ENCODE measurements at regions not wholly inside any gene's neighbourhood (a gene's known extent, or its start where the extent isn't known, plus 50 kb on each side); places are given as distances from the start of the nearest gene placed in this dataset.

GRCh38 chr9:115599898-115600297, 481.9 kb upstream of the TNC start:
- Mint-ChIP-seq H3K27me3 (ENCODE audit: low read depth in 2 of 2) (peaks cover 0 to 7% of the 10 kb centered on the region in 2 donors), H3K27ac (no peak overlapping the region), H3K36me3 (no peaks in the 10 kb centered on the region), H3K4me3 (no peak overlapping the region), H3K4me1 (no peaks in the 10 kb centered on the region), H3K9me3 (no peaks in the 10 kb centered on the region)
- no peak overlapping the region for H3K27ac ChIP-seq (ENCODE audit: low read length)
- H3K9me3 ChIP-seq (ENCODE audit: control insufficient read depth, insufficient read depth, low read length): no peaks in the 10 kb centered on the region
- no peaks in the 10 kb centered on the region for H3K36me3 ChIP-seq (ENCODE audit: control insufficient read depth, insufficient read depth, low read length)
- H3K4me1 ChIP-seq (ENCODE audit: control insufficient read depth, insufficient read depth, low read length): no peaks in the 10 kb centered on the region
- no peak for TF ChIP-seq CTCF (IDR thresholded peaks at IDR 0.05)
- WGBS (ENCODE audit: insufficient coverage): 80% methylated on average over 1 of the region's 1 CpG
- intact Hi-C loops (cut with micrococcal nuclease): no loop called here
- H3K27me3 ChIP-seq (ENCODE audit: control insufficient read depth, insufficient read depth, low read length): no peaks in the 10 kb centered on the region
- DNase-seq: no peak
- no peak for ATAC-seq
- H3K4me3 ChIP-seq (ENCODE audit: low read length): no peak overlapping the region

GRCh38 chr9:115601434-115601833, 483.5 kb upstream of the TNC start:
- Mint-ChIP-seq H3K4me3 (no peak overlapping the region), H3K4me1 (no peaks in the 10 kb centered on the region), H3K27me3 (ENCODE audit: low read depth in 2 of 2) (no peaks in the 10 kb centered on the region), H3K36me3 (no peaks in the 10 kb centered on the region), H3K27ac (no peak overlapping the region), H3K9me3 (peaks cover 0 to 3% of the 10 kb centered on the region in 2 donors)
- no peaks in the 10 kb centered on the region for H3K4me1 ChIP-seq (ENCODE audit: control insufficient read depth, insufficient read depth, low read length)
- intact Hi-C loops (cut with micrococcal nuclease): no loop called here
- no peak overlapping the region for H3K27ac ChIP-seq (ENCODE audit: low read length)
- H3K36me3 ChIP-seq (ENCODE audit: control insufficient read depth, insufficient read depth, low read length): no peaks in the 10 kb centered on the region
- H3K27me3 ChIP-seq (ENCODE audit: control insufficient read depth, insufficient read depth, low read length): no peaks in the 10 kb centered on the region
- no peaks in the 10 kb centered on the region for H3K9me3 ChIP-seq (ENCODE audit: control insufficient read depth, insufficient read depth, low read length)
- no peak for TF ChIP-seq CTCF (IDR thresholded peaks at IDR 0.05)
- WGBS (ENCODE audit: insufficient coverage): 80% methylated on average over 1 of the region's 3 CpGs
- no peak overlapping the region for H3K4me3 ChIP-seq (ENCODE audit: low read length)
- ATAC-seq (no peak), DNase-seq (no peak)

- no peaks in the 10 kb centered on the region for H3K27me3 ChIP-seq (ENCODE audit: control insufficient read depth, insufficient read depth, low read length)
- H3K27ac Mint-ChIP-seq: no peak overlapping the region
- H3K4me3 ChIP-seq (ENCODE audit: low read length): no peak overlapping the region
- H3K9me3 ChIP-seq (ENCODE audit: control insufficient read depth, insufficient read depth, low read length): no peaks in the 10 kb centered on the region
- WGBS (ENCODE audit: insufficient coverage): 74% methylated on average over 2 of the region's 2 CpGs
- H3K9me3 Mint-ChIP-seq: peaks cover 2 to 3% of the 10 kb centered on the region in 2 donors
- no peak overlapping the region for H3K27ac ChIP-seq (ENCODE audit: low read length)
- no peaks in the 10 kb centered on the region for H3K4me1 ChIP-seq (ENCODE audit: control insufficient read depth, insufficient read depth, low read length)
- H3K4me1 Mint-ChIP-seq: no peaks in the 10 kb centered on the region
- no peaks in the 10 kb centered on the region for H3K36me3 ChIP-seq (ENCODE audit: control insufficient read depth, insufficient read depth, low read length)
- no peak for DNase-seq
- H3K27me3 Mint-ChIP-seq (ENCODE audit: low read depth in 2 of 2): no peaks in the 10 kb centered on the region
- no peak for TF ChIP-seq CTCF (IDR thresholded peaks at IDR 0.05)
- ATAC-seq: no peak
- H3K36me3 Mint-ChIP-seq: no peaks in the 10 kb centered on the region
- intact Hi-C loops (cut with micrococcal nuclease): no loop called here
- no peak overlapping the region for H3K4me3 Mint-ChIP-seq
Measured at GRCh38 chr9:115604831-115605483, 487.0 kb upstream of the TNC start.

GRCh38 chr9:115606838-115607237, 488.9 kb upstream of the TNC start:
- no peaks in the 10 kb centered on the region for H3K27me3 Mint-ChIP-seq (ENCODE audit: low read depth in 2 of 2)
- H3K9me3 ChIP-seq (ENCODE audit: control insufficient read depth, insufficient read depth, low read length): no peaks in the 10 kb centered on the region
- intact Hi-C loops (cut with micrococcal nuclease): no loop called here
- H3K4me3 Mint-ChIP-seq: no peak overlapping the region
- H3K27me3 ChIP-seq (ENCODE audit: control insufficient read depth, insufficient read depth, low read length): no peaks in the 10 kb centered on the region
- no peaks in the 10 kb centered on the region for H3K4me1 Mint-ChIP-seq
- H3K36me3 ChIP-seq (ENCODE audit: control insufficient read depth, insufficient read depth, low read length): no peaks in the 10 kb centered on the region
- H3K36me3 Mint-ChIP-seq: no peaks in the 10 kb centered on the region
- no peak for ATAC-seq
- H3K4me3 ChIP-seq (ENCODE audit: low read length): no peak overlapping the region
- no peak overlapping the region for H3K27ac Mint-ChIP-seq
- no peaks in the 10 kb centered on the region for H3K4me1 ChIP-seq (ENCODE audit: control insufficient read depth, insufficient read depth, low read length)
- DNase-seq: no peak
- H3K9me3 Mint-ChIP-seq: peaks cover 2 to 3% of the 10 kb centered on the region in 2 donors
- no peak overlapping the region for H3K27ac ChIP-seq (ENCODE audit: low read length)
- no peak for TF ChIP-seq CTCF (IDR thresholded peaks at IDR 0.05)

Data from natural killer cell (primary cell).